Small intestine (tissue), 7 donors: ENCODE measurements at regions not wholly inside any gene's neighbourhood (a gene's known extent, or its start where the extent isn't known, plus 50 kb on each side); places are given as distances from the start of the nearest gene placed in this dataset.

Source experiments
- DNase-seq, 2 donors: peaks; one replicate each; pipeline versions ENCODE4 v3.0.0 to v3.0.0-alpha.2; 2013
- FAIRE-seq: peaks from 2 replicates; lab custom pipeline; 2012; peaks lifted over from hg19 to GRCh38; lab: Jason Lieb, UNC
- H3K27ac ChIP-seq, 3 donors: one replicate each; pipeline ENCODE4 v1.5.1; 2013; ENCODE audit warnings: low read length in 2 of 3, mild to moderate bottlenecking in 2 of 3, control low read depth in 1 of 3, inconsistent platforms in 1 of 3, low read depth in 1 of 3, moderate library complexity in 1 of 3
- H3K27me3 ChIP-seq, 3 donors: one replicate each; pipeline ENCODE4 v1.6.1; 2013; ENCODE audit warnings: low read length in 3 of 3, inconsistent platforms in 1 of 3; ENCODE audit not compliant: control insufficient read depth in 3 of 3, insufficient read depth in 3 of 3
- H3K36me3 ChIP-seq, 3 donors: one replicate each; pipeline ENCODE4 v1.6.1; 2013; ENCODE audit warnings: low read length in 3 of 3, inconsistent platforms in 1 of 3, low read depth in 1 of 3, mild to moderate bottlenecking in 1 of 3, moderate library complexity in 1 of 3; ENCODE audit not compliant: control insufficient read depth in 3 of 3, insufficient read depth in 2 of 3
- H3K4me1 ChIP-seq, 3 donors: one replicate each; pipeline ENCODE4 v1.6.1; 2013; ENCODE audit warnings: low read length in 2 of 3, inconsistent platforms in 1 of 3, low read depth in 1 of 3, mild to moderate bottlenecking in 1 of 3, moderate library complexity in 1 of 3; ENCODE audit not compliant: control insufficient read depth in 3 of 3, insufficient read depth in 2 of 3
- H3K4me3 ChIP-seq, 3 donors: one replicate each; pipeline ENCODE4 v1.5.1; 2013; ENCODE audit warnings: low read length in 3 of 3, control low read depth in 1 of 3, inconsistent platforms in 1 of 3, low read depth in 1 of 3, mild to moderate bottlenecking in 1 of 3, moderate library complexity in 1 of 3
- H3K9me3 ChIP-seq, 2 donors: one replicate each; pipeline ENCODE4 v1.6.1; 2013; ENCODE audit warnings: low read depth in 1 of 2, low read length in 1 of 2; ENCODE audit not compliant: control insufficient read depth in 2 of 2, insufficient read depth in 1 of 2
- WGBS, 3 donors: extraction: QIAGEN DNeasy Blood & Tissue Kit; methylation state at CpG; one replicate each; pipeline ENCODE4 v1.1.7; 2013; 5-methylcytosine and 5-hydroxymethylcytosine counted together
- donor health status: healthy with polysubstance abuse.
- donor health status: control.
- donor health status: control.
- donor health status: Bipolar disorder and iron deficiency.
- donor health status: healthy.

DNA sequence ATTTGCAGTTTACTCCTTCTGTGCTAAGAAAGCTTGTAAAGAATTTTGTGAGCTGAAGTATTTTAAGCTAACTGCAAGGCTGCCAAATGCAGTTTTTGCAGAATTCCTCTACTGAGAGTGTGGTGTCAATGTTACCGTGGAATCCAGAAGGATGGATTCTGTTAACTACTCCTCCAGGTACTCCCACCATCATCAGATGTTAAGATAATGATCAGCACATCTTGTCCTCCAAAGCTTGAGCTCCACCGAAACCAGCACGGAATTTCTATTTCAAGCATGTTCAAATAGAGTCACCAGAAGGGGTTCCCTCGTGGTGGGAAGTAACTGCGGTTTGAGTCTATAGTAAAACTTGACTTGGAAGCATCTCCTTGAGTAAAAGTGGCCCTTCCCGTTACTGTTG lies 64.3 kb upstream of the CDKN3 start:
- DNase-seq (no peak), FAIRE-seq (no peak)
- no peak overlapping the region for H3K4me3 ChIP-seq
- H3K36me3 ChIP-seq = no peaks in the 10 kb centered on the region
- no peak overlapping the region for H3K27ac ChIP-seq
- peaks cover 0 to 5% (median 2%) of the 10 kb centered on the region in 3 donors for H3K4me1 ChIP-seq
- H3K9me3 ChIP-seq = no peaks in the 10 kb centered on the region
- no peaks in the 10 kb centered on the region for H3K27me3 ChIP-seq
- 90 to 97% (median 95%) methylated on average over 6 of the region's 6 CpGs for WGBS, 3 donors

DNA sequence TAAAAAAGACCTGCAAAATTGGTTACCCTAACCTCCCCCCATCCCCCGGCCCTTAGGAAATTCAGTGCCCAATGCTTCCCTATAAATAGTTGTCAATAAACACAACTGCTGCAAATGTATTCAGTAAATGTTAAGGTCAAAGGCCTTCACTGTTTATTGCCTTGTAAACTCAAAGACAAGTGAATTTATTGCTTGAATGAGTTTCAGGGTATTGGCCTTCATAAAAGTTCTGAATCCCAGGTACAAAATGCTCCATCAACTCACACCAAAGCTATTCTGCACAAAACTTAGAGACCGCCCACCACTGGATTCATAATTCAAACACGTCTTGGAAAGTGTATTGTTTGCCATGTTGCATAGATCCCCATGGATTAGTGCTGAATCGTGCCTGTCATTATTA lies 63.3 kb upstream of the CDKN3 start:
- 30 to 58% (median 43%) methylated on average over 4 of the region's 4 CpGs for WGBS, 3 donors
- FAIRE-seq = no peak
- Histone ChIP-seq H3K27me3 (no peaks in the 10 kb centered on the region), H3K4me1 (peaks cover 0 to 5% (median 2%) of the 10 kb centered on the region in 3 donors), H3K27ac (no peak overlapping the region), H3K36me3 (no peaks in the 10 kb centered on the region), H3K4me3 (no peak overlapping the region), H3K9me3 (no peaks in the 10 kb centered on the region)
- DNase-seq = peak; percentile 58 to 68

DNA sequence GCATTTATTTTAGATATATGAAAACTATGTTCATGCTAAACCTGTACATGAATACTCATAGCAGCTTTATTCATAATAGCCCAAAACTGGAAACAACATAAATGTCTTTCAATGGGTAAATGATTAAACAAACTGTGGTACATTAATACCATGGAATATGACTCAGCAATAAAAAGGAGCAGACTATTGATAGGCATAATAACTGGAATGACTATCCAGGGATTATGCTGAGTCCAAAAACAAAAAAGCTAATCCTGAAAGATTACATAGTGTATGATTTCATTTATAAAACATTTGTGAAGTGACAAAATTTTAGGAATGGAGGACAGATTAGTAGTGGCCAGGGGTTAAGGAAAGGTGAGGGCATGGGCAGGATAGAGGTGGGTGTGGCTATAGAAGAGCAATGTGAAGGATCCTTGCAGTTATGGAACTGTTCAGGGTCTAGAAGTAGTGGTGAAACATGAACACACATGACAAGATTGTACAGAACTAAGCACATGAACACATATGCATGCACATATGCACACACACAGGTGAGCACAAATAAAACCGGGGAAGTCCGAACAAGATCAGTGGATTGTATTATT lies 61.1 kb upstream of the CDKN3 start:
- no peaks in the 10 kb centered on the region for H3K9me3 ChIP-seq
- FAIRE-seq (no peak), DNase-seq (peak in 1 of 2 donors; percentile 54)
- 94 to 96% (median 94%) methylated on average over 2 of the region's 2 CpGs for WGBS, 3 donors
- H3K4me3 ChIP-seq = no peak overlapping the region
- H3K36me3 ChIP-seq = no peaks in the 10 kb centered on the region
- no peak overlapping the region for H3K27ac ChIP-seq
- H3K27me3 ChIP-seq = no peaks in the 10 kb centered on the region
- peaks cover 0 to 5% (median 2%) of the 10 kb centered on the region in 3 donors for H3K4me1 ChIP-seq

DNA sequence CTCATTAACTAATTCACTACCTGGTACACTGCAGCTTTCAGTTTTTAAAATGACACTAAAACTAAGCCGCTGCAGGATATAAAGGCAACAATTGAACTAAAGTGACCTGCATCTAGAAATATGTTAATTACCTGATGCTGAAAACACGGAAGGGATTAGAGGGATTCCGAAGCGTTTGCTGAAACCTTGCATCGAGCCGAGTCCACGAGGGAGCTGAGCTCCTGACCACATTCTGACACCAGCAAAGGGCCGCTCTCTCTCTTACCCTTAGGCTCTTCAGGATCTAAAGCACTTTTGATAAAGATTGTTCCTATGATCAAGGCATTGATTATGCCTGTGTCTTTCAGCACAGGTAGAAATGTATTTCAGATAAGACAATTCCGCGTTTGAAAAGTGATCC lies 59.5 kb upstream of the CDKN3 start:
- DNase-seq (no peak), FAIRE-seq (no peak)
- H3K9me3 ChIP-seq = no peaks in the 10 kb centered on the region
- peaks cover 0 to 5% (median 2%) of the 10 kb centered on the region in 3 donors for H3K4me1 ChIP-seq
- H3K36me3 ChIP-seq = no peaks in the 10 kb centered on the region
- H3K27ac ChIP-seq = no peak overlapping the region
- 85 to 90% (median 87%) methylated on average over 10 of the region's 10 CpGs for WGBS, 3 donors
- H3K27me3 ChIP-seq = no peaks in the 10 kb centered on the region
- no peak overlapping the region for H3K4me3 ChIP-seq

DNA sequence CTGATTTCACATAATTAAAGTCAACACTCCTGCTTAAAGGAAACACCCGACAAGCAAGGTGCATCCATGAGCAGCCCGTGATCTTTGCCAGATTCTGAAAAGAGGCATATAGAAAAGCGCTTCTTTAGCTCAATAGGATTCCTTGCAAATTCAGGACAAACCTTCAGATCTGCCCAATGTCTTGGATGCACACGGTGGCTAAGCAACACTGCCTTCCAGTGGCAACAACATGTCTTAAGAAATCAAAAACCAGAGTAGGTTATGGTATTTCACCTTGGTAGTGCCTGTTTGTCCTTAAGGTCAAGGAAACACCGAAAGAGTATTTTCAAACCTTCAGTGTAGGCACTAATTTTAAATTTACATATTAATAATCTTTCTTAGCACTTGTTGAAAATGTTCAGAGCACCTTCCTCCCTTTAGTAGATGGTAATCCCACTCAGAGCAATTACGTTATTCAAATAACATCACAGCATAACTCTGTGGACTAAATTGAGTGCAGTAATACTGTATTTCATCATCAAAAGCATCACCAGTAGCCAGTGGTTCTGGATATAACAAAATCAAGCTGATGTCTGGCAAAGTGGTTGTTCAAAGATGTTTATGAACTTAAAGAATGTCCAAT lies 58.0 kb upstream of the CDKN3 start:
- no peak for FAIRE-seq
- H3K27me3 ChIP-seq = no peaks in the 10 kb centered on the region
- no peaks in the 10 kb centered on the region for H3K9me3 ChIP-seq
- 27 to 47% (median 34%) methylated on average over 6 of the region's 6 CpGs for WGBS, 3 donors
- no peaks in the 10 kb centered on the region for H3K36me3 ChIP-seq
- H3K4me1 ChIP-seq = peaks cover 0 to 5% (median 0%) of the 10 kb centered on the region in 3 donors
- no peak overlapping the region for H3K27ac ChIP-seq
- no peak overlapping the region for H3K4me3 ChIP-seq
- DNase-seq = peak; percentile 42 to 55

DNA sequence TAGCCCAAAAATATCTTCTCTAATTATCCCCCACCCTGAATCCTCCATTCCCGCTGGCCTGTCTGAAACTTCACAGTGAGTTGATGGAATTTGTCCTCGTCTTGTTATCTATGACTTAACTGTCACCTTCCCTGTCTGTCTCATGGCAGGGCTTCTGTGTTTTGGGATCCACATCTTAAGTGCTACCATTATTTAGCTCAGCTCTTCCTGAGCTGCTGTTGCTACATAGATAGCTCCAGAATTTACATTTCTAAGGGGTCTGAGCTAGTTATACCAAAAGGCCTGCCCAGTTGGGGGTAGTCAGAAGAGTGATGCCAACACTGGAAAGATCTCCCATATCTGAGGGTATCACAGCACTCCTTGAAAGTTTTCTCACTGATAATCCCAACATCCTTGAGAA lies 57.0 kb upstream of the CDKN3 start:
- no peak for FAIRE-seq
- no peaks in the 10 kb centered on the region for H3K9me3 ChIP-seq
- H3K36me3 ChIP-seq = no peaks in the 10 kb centered on the region
- H3K27ac ChIP-seq = no peak overlapping the region
- no peak overlapping the region for H3K4me3 ChIP-seq
- H3K27me3 ChIP-seq = no peaks in the 10 kb centered on the region
- 59 to 78% (median 76%) methylated on average over 2 of the region's 2 CpGs for WGBS, 3 donors
- DNase-seq = no peak
- peaks cover 0 to 5% (median 0%) of the 10 kb centered on the region in 3 donors for H3K4me1 ChIP-seq

DNA sequence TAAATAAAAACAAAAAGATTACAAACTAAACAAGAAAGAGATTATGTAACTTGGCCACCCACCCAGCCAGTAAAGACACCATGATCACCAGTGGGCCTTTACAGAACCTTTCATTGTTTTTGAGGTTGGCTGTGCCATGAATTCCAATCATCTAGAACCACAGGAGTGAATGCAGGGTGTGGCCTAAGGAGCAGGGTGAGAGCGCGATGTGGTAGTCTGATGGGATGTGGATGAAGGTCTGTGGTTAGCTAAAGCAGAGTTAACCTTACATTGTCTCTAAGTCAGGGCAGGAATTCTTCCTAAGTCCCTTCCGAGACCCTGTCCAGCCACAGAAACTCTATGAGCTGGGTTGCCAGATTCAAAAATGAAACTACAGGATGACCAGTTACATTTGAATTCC lies 54.0 kb upstream of the CDKN3 start:
- DNase-seq (no peak), FAIRE-seq (no peak)
- H3K36me3 ChIP-seq = no peaks in the 10 kb centered on the region
- H3K27ac ChIP-seq = no peak overlapping the region
- no peaks in the 10 kb centered on the region for H3K9me3 ChIP-seq
- WGBS, 3 donors = 79 to 89% (median 86%) methylated on average over 3 of the region's 3 CpGs
- H3K27me3 ChIP-seq = no peaks in the 10 kb centered on the region
- H3K4me3 ChIP-seq = no peak overlapping the region
- no peaks in the 10 kb centered on the region for H3K4me1 ChIP-seq

DNA sequence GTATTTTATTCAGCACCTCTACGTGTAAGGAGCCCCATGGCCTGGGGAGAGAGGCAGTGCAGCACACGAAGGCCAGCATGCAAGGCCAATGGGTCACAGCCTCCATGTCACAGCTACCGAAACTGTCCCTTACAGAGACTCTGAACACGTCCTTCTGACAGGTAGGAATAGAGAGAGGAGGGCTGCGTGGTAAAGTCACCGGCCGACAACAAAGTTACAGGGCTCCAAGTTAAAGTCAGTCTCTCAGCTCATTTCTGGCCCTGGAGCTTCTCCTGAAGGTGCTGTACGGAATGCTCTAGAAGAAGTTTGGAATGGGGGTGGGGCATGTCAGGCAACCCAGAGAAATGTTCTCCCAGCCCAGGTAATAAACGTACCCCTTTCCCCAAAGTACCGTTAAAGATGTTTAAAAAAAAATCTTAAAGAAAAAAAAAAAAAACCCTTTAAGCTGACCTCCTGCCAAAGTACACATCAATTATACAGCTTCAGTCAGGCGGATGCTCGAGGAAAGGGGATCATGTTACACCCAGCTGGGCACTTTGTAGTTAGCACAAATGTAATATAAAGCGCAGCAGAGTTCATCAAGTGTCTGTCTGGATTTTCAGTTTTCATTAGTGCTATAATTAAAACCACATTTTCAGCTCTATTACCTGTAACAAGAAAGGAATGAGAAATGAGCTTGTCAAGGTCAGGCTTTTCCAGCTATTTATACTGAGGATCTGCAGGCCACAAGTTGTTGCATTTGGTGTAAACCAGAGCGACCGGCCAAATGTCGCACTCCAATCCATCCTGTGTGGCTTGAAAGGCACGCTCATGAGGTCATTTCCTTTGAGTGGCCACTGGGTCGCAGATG lies 53.3 kb upstream of the CDKN3 start:
- H3K9me3 ChIP-seq = no peaks in the 10 kb centered on the region
- no peaks in the 10 kb centered on the region for H3K36me3 ChIP-seq
- H3K27ac ChIP-seq = peak overlapping the region in 1 of 3 donors; percentile 39
- no peak for FAIRE-seq
- no peaks in the 10 kb centered on the region for H3K4me1 ChIP-seq
- WGBS, 3 donors = 68 to 72% (median 70%) methylated on average over 18 of the region's 18 CpGs
- no peaks in the 10 kb centered on the region for H3K27me3 ChIP-seq
- DNase-seq = no peak
- H3K4me3 ChIP-seq = no peak overlapping the region
